Cardiac fibroblast (primary cell): ENCODE measurements at regions not wholly inside any gene's neighbourhood (a gene's known extent, or its start where the extent isn't known, plus 50 kb on each side); places are given as distances from the start of the nearest gene placed in this dataset.
A peak's percentile ranks its signal among the peaks of the same experiment; 100 is the strongest.

Experiments
- DNase-seq, 2 donors: peaks; one replicate each; pipeline versions ENCODE4 v3.0.0 to v3.0.0-alpha.2; 2010; ENCODE audit warnings: low read depth in 2 of 2
- H3K4me3 ChIP-seq, 2 donors: replicated peaks in 1 of 2; 1 replicate in 1 of 2; 2 replicates in 1 of 2; pipeline ENCODE4 v1.5.1; 2011; ENCODE audit warnings: low read depth in 2 of 2, low read length in 2 of 2, mild to moderate bottlenecking in 2 of 2, moderate library complexity in 1 of 2
- TF ChIP-seq, protein P1 (sequence below): IDR thresholded peaks from one replicate; pipeline ENCODE4 v1.5.1; 2011; ENCODE audit warnings: low read depth, mild to moderate bottlenecking, low read length, inconsistent platforms

DNA sequence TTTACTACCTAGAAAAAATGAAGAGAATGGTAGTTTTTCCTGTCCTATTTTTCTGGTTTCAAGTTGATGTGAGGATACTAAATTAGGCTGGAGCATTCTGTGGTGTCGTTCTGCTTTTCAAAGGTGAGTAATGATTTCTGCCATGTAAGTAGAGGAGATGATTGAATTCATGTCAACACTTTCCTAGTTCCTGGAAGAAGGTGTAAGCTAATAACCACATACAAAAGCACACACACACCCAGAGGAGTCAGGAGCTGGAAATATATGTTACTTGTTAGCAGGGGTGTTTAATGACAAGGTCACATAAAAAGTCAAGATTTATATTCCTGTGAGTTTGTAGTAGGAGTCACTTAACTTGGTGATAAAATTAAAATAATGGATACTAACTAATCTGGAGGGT is 172.1 kb downstream of the TMX3 start:
- DNase-seq, result no peak
- TF ChIP-seq, protein P1, sequence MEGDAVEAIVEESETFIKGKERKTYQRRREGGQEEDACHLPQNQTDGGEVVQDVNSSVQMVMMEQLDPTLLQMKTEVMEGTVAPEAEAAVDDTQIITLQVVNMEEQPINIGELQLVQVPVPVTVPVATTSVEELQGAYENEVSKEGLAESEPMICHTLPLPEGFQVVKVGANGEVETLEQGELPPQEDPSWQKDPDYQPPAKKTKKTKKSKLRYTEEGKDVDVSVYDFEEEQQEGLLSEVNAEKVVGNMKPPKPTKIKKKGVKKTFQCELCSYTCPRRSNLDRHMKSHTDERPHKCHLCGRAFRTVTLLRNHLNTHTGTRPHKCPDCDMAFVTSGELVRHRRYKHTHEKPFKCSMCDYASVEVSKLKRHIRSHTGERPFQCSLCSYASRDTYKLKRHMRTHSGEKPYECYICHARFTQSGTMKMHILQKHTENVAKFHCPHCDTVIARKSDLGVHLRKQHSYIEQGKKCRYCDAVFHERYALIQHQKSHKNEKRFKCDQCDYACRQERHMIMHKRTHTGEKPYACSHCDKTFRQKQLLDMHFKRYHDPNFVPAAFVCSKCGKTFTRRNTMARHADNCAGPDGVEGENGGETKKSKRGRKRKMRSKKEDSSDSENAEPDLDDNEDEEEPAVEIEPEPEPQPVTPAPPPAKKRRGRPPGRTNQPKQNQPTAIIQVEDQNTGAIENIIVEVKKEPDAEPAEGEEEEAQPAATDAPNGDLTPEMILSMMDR, result no peak
- H3K4me3 ChIP-seq, result no peak overlapping the region

DNA sequence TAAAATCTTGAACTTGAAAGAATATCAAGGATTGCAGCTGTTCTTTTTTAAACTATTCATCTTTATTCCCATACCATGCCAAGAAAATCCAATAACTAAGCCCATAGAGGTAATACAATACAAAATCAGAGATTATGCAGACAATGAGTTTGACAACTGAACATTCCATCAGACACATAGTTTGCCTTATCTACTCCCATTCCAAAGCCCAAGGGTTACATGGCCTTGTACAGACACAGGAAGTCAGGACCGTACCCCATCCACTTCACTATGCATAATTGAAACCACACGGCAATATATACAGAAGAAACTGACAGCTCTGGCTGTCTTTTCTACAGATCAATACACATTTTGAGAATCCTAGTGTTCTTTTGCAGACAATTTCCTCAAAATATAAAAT is 181.3 kb downstream of the TMX3 start:
- H3K4me3 ChIP-seq, result no peak overlapping the region
- TF ChIP-seq, protein P1, result no peak
- no peak for DNase-seq

DNA sequence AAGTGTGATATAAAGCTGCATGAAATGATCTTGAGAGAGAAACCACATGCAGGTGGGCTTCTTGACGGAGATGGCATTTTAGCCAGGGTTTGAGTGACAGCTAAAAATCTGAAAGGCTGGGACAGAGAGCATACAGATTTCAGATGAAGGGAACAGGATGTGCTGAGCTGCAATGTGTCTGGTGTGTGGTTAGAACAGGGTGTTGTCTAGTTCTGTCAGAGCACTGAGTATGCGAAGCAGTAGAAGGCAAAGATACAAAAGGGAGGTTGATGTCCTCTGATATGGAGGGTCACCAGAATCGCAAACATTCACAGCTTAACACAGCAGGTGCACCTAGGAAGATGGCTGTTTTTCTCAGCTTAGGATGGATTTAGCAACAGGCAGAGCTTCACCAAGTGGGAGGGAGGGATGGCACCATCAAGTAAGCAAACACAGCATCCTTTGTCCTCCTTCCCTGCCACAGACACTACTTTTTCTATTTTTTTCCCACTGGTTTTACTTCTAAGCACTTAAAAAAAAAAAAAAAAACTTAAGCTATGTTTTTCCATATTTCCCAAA is 182.5 kb downstream of the TMX3 start:
- TF ChIP-seq, protein P1, result no peak
- no peak for DNase-seq
- no peak overlapping the region for H3K4me3 ChIP-seq

DNA sequence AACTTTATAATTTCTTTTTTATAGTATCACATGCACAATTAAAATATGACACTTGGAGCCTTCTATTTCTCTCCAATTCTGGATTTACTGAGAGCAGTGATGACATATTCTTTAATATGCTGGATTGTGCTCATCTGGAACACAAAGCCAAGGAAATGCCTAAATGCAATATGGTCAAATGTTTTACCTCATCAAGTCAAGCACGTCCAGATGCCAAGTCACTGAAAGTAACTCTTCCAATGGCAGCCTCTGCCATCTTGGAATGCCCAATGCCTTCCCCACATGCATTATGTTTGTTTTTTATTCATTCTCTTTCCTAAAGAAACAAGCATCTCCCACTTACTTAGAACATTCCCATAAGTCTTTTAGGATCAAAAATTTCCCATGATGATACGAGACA is 189.8 kb downstream of the TMX3 start:
- TF ChIP-seq, protein P1, result no peak

DNA sequence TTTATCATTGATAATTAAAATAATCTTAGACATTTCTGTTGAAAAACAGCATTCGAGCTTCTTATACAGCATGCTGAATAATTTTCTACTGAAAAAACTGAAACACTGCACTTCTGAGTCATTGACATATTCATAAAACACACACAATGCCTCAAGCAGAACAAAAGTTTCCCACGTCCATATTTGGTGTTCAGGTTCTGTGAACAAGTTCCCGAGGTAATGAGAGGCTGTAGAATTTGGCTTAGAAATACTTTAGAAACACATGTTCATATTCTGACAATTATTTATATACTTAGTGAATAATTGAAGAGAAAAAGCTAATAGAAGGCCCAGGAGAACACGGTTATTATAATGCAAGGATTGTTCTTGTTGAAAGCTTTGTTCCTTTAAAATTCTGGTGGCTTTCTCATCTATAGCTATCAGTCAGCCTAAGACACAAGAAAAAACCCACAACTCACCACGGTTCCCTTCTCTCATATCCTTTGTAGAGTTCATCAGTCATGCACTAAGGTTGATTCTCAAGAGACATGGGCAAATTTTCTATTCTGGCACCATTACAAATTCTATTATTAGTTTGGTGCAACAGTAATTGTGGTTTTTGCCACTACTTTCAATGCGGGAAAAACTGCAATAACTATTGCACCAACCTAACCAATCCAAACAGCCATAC is 194.4 kb downstream of the TMX3 start:
- TF ChIP-seq, protein P1, result no peak
- H3K4me3 ChIP-seq, result no peak overlapping the region
- DNase-seq, result peak in 1 of 2 donors; percentile 80

More for the DNA sequence above, 189.8 kb downstream of the TMX3 start:
- H3K4me3 ChIP-seq, result no peak overlapping the region
- no peak for DNase-seq

DNA sequence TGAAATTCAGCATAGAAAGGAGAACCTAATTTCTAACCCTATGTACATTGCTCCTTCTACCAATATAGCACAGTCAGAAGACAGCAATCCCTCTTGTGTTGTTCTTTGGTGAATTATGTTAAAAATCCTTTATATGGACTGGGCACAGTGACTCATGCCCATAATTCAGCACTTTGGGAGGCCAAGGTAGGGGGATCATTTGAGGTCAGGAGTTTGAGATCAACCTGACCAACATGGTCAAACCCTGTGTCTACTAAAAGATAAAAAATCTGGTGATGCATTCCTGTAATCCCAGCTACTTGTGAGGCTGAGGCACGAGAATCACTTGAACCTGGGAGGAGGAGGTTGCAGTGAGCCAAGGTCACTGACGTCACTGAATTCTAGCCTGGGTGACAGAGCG is 195.6 kb downstream of the TMX3 start:
- TF ChIP-seq, protein P1, result no peak
- no peak overlapping the region for H3K4me3 ChIP-seq
- DNase-seq, result peak in 1 of 2 donors; percentile 45
